K562 (cell line): ENCODE measurements at regions not wholly inside any gene's neighbourhood (a gene's known extent, or its start where the extent isn't known, plus 50 kb on each side); places are given as distances from the start of the nearest gene placed in this dataset.

Source experiments
- ATAC-seq: fragments of 200-7000 bp; cut with Tn5 transposase; 3 replicates; pipeline ENCODE4 v1.9.1; 2020; ENCODE audit warnings: moderate library complexity
- BruUV-seq: library from RNA; stranded (reverse); fragments of 400-500 nt; replicated peaks from 2 replicates; lab custom pipeline; 2021; lab: Mats Ljungman, UMichigan
- CTCF ChIA-PET: fragments of 300-600 bp; formaldehyde crosslinking; extraction: SDS; loops from one replicate; lab custom pipeline; 2021; ENCODE audit warnings: low intra/inter-chr PET ratio; lab: Yijun Ruan, JAX
- POLR2A ChIA-PET: fragments of 300-600, 350-650 bp; sonication (Branson Sonifier 250); formaldehyde crosslinking; extraction: SDS; loops from one replicate; lab custom pipeline; 2021; ENCODE audit warnings: antibody characterized with exemption, inconsistent platforms; lab: Yijun Ruan, JAX
- DNase-seq, 4 experiments: peaks; one replicate each; pipeline versions ENCODE4 v3.0.0 to v3.0.0-alpha.2; 2011 to 2018; ENCODE audit warnings: low spot score in 3 of 4, mixed read lengths in 3 of 4; ENCODE audit errors: extremely low read depth in 1 of 4
- FAIRE-seq: peaks from 2 replicates; lab custom pipeline; 2011; peaks lifted over from hg19 to GRCh38; lab: Jason Lieb, UNC
- H2AFZ ChIP-seq: 2 replicates; pipeline ENCODE4 v1.6.0; 2011; ENCODE audit warnings: low read depth, low read length, control low read depth, inconsistent platforms
- H3K27ac ChIP-seq: fragments of 200-600 bp; 3 replicates; pipeline ENCODE4 v1.8.0; 2011; ENCODE audit warnings: low read depth, mild to moderate bottlenecking, control low read depth, inconsistent platforms, low read length, moderate library complexity, mixed read lengths; ENCODE audit errors: extremely low read depth
- H3K27me3 ChIP-seq, 2 experiments: fragments of 300-600 bp in 1 of 2; 2 replicates in 1 of 2; 3 replicates in 1 of 2; pipeline versions ENCODE4 v1.6.0 to v1.8.0; 2011; ENCODE audit warnings: inconsistent platforms in 2 of 2, low read length in 2 of 2, mild to moderate bottlenecking in 1 of 2, mixed read lengths in 1 of 2, moderate library complexity in 1 of 2; ENCODE audit not compliant: control insufficient read depth in 2 of 2, insufficient read depth in 2 of 2
- H3K36me3 ChIP-seq: fragments of 300-600 bp; 3 replicates; pipeline ENCODE4 v1.8.0; 2011; ENCODE audit warnings: mild to moderate bottlenecking, low read length, inconsistent platforms; ENCODE audit not compliant: control insufficient read depth, insufficient read depth
- H3K4me1 ChIP-seq, 2 experiments: fragments of 200-600 bp in 1 of 2; replicated peaks in 1 of 2; 2 replicates in 1 of 2; 3 replicates in 1 of 2; pipeline versions ENCODE4 v1.5.1 to v1.8.0; 2011; ENCODE audit warnings: inconsistent platforms in 2 of 2, low read length in 2 of 2, mild to moderate bottlenecking in 1 of 2, mixed read lengths in 1 of 2, moderate library complexity in 1 of 2; ENCODE audit not compliant: control insufficient read depth in 2 of 2, insufficient read depth in 2 of 2
- H3K4me2 ChIP-seq: 2 replicates; pipeline ENCODE4 v1.6.1; 2011; ENCODE audit warnings: low read length, control low read depth, inconsistent platforms, mixed read lengths; ENCODE audit not compliant: insufficient read depth
- H3K4me3 ChIP-seq: fragments of 200-600 bp; sonication (generic), shearing (Covaris generic); 2 replicates; pipeline ENCODE4 v1.5.1; 2016; ENCODE audit warnings: control low read depth, inconsistent platforms
- H3K79me2 ChIP-seq: fragments of 200-600 bp; 3 replicates; pipeline ENCODE4 v1.8.0; 2011; ENCODE audit warnings: low read length, inconsistent platforms; ENCODE audit not compliant: control insufficient read depth, insufficient read depth
- H3K9ac ChIP-seq, 2 experiments: 2 replicates each; pipeline versions ENCODE4 v1.6.0 to v1.6.1; 2011; ENCODE audit warnings: low read depth in 2 of 2, low read length in 2 of 2, control low read depth in 1 of 2, inconsistent platforms in 1 of 2, mild to moderate bottlenecking in 1 of 2, mixed read lengths in 1 of 2; ENCODE audit not compliant: insufficient read depth in 1 of 2
- H3K9me1 ChIP-seq: one replicate; pipeline ENCODE4 v1.6.0; 2011; ENCODE audit warnings: inconsistent platforms, mild to moderate bottlenecking, low read length, moderate library complexity; ENCODE audit not compliant: control insufficient read depth, insufficient read depth
- H3K9me3 ChIP-seq: replicated peaks from 2 replicates; pipeline ENCODE4 v1.5.1; 2011; ENCODE audit warnings: low read depth, low read length, inconsistent platforms; ENCODE audit not compliant: control insufficient read depth, insufficient read depth
- H4K20me1 ChIP-seq: replicated peaks from 2 replicates; pipeline ENCODE4 v1.6.1; 2011; ENCODE audit warnings: low read length, inconsistent platforms, mixed read lengths; ENCODE audit not compliant: control insufficient read depth, insufficient read depth
- ARID1B ChIP-seq: fragments of 450-650 bp; IDR thresholded peaks from 2 replicates; pipeline ENCODE4 v1.6.1; 2016; ENCODE audit warnings: antibody characterized with exemption, mild to moderate bottlenecking, inconsistent platforms
- CREB3L1 ChIP-seq: fragments of 450-650 bp; IDR thresholded peaks from 2 replicates; pipeline ENCODE4 v1.6.1; 2014; ENCODE audit warnings: low read depth, mild to moderate bottlenecking, moderate library complexity, borderline replicate concordance
- EHMT2 ChIP-seq: fragments of 450-650 bp; IDR thresholded peaks from 2 replicates; pipeline ENCODE4 v1.6.1; 2018; ENCODE audit warnings: antibody characterized with exemption
- HDAC3 ChIP-seq: fragments of 450-650 bp; IDR thresholded peaks from 2 replicates; pipeline ENCODE4 v1.6.1; 2018; ENCODE audit warnings: borderline replicate concordance, mild to moderate bottlenecking, moderate library complexity; ENCODE audit not compliant: partially characterized antibody
- HMBOX1 ChIP-seq: sonication (generic); IDR thresholded peaks from 2 replicates; pipeline ENCODE4 v1.6.1; 2016
- MTF1 ChIP-seq: fragments of 250-450 bp; sonication (Bioruptor Pico); IDR thresholded peaks from 2 replicates; pipeline ENCODE4 v1.9.0; 2021; ENCODE audit warnings: moderate library complexity, mild to moderate bottlenecking, inconsistent platforms, borderline replicate concordance
- NUFIP1 ChIP-seq: fragments of 450-650 bp; IDR thresholded peaks from 2 replicates; pipeline ENCODE4 v1.6.1; 2018; ENCODE audit not compliant: partially characterized antibody
- PHB2 ChIP-seq: fragments of 450-650 bp; IDR thresholded peaks from 2 replicates; pipeline ENCODE4 v1.6.1; 2017; ENCODE audit warnings: low read depth
- POLR2B ChIP-seq: fragments of 450-650 bp; IDR thresholded peaks from 2 replicates; pipeline ENCODE4 v1.6.1; 2018; ENCODE audit warnings: low read depth; ENCODE audit not compliant: partially characterized antibody
- POLR3G ChIP-seq: IDR thresholded peaks from 2 replicates; pipeline ENCODE4 v1.6.1; 2011; ENCODE audit not compliant: insufficient read length, insufficient replicate concordance; ENCODE audit errors: extremely low read depth
- PTTG1 ChIP-seq: fragments of 450-650 bp; IDR thresholded peaks from 2 replicates; pipeline ENCODE4 v1.6.1; 2016; ENCODE audit warnings: low read depth, mild to moderate bottlenecking, missing genetic modification characterization, missing compliant biosample characterization
- SMAD1 ChIP-seq: fragments of 150-350 bp; IDR thresholded peaks from 2 replicates; pipeline ENCODE4 v1.6.1; 2014; ENCODE audit warnings: low read length, low read depth; ENCODE audit not compliant: partially characterized antibody
- U2AF2 ChIP-seq: fragments of 200-400 bp; formaldehyde crosslinking; optimal IDR thresholded peaks from 2 replicates; pipeline ENCODE3; 2017; ENCODE audit warnings: low read depth, mild to moderate bottlenecking, low read length
- YY1 ChIP-seq, 3 experiments: IDR thresholded peaks; 2 replicates each; pipeline ENCODE4 v1.6.1; 2011; ENCODE audit warnings: low read length in 2 of 3, mild to moderate bottlenecking in 2 of 3, moderate library complexity in 2 of 3, borderline replicate concordance in 1 of 3, control low read depth in 1 of 3, low read depth in 1 of 3; ENCODE audit not compliant: insufficient read depth in 3 of 3, insufficient replicate concordance in 2 of 3, control insufficient read depth in 1 of 3, insufficient read length in 1 of 3; ENCODE audit errors: extremely low read depth in 1 of 3
- ZNF197 ChIP-seq: fragments of 200-800 bp; sonication (Bioruptor generic); IDR thresholded peaks from 2 replicates; pipeline ENCODE4 v1.6.1; 2016; ENCODE audit warnings: low read depth, missing genetic modification characterization, missing compliant biosample characterization
- ZNF23 ChIP-seq: fragments of 250-450 bp; sonication (Bioruptor Pico); IDR thresholded peaks from 2 replicates; pipeline ENCODE4 v1.4.0; 2020; ENCODE audit warnings: mild to moderate bottlenecking
- ZNF398 ChIP-seq: fragments of 250-450 bp; sonication (Bioruptor Pico); IDR thresholded peaks from 2 replicates; pipeline ENCODE4 v1.8.0; 2021; ENCODE audit warnings: moderate library complexity, mild to moderate bottlenecking, inconsistent platforms
- ZNF589 ChIP-seq: fragments of 200-800 bp; sonication (Bioruptor generic); IDR thresholded peaks from 2 replicates; pipeline ENCODE4 v1.6.1; 2016; ENCODE audit warnings: low read depth, missing genetic modification characterization, missing compliant biosample characterization
- WGBS: fragments of 100-300 bp; shearing (Covaris generic); methylation state at CpG from one replicate; pipeline ENCODE4 v1.1.6; 2016; ENCODE audit warnings: low coverage, mixed read lengths; ENCODE audit not compliant: insufficient coverage; ENCODE audit errors: missing lambda C conversion rate; 5-methylcytosine and 5-hydroxymethylcytosine counted together
- in situ Hi-C: fragments of 300-500 bp; cut with MboI; formaldehyde crosslinking; loops from 4 replicates; pipeline ENCODE4 v1.15.0; 2018; ENCODE audit warnings: inconsistent platforms, mixed read lengths
- intact Hi-C: fragments of 100-400 bp; cut with micrococcal nuclease; formaldehyde crosslinking; loops from 2 replicates; pipeline ENCODE4 v1.14.2; 2022

- ATAC-seq, result no peak
- TF ChIP-seq YY1 (IDR thresholded peaks at IDR 0.05; ENCODE audit: borderline replicate concordance in 1 of 3, control insufficient read depth in 1 of 3, extremely low read depth in 1 of 3, insufficient read depth in 3 of 3, insufficient read length in 1 of 3, insufficient replicate concordance in 2 of 3, low read depth in 1 of 3, low read length in 2 of 3) (no peak), ZNF197 (no peak), POLR3G (no peak), PHB2 (no peak), PTTG1 (no peak), ZNF23 (CRISPR knock-in tag) (no peak), HDAC3 (no peak), ARID1B (no peak), EHMT2 (no peak), ZNF398 (CRISPR knock-in tag) (no peak), CREB3L1 (no peak), POLR2B (no peak), ZNF589 (CRISPR knock-in tag) (no peak), SMAD1 (no peak), NUFIP1 (no peak), U2AF2 (no peak), MTF1 (no peak), HMBOX1 (no peak)
- H3K79me2 ChIP-seq, result no peaks in the 10 kb centered on the region
- H4K20me1 ChIP-seq, result no peaks in the 10 kb centered on the region
- no peak overlapping the region for H2AFZ ChIP-seq
- H3K36me3 ChIP-seq, result no peaks in the 10 kb centered on the region
- H3K9ac ChIP-seq, result no peak overlapping the region
- no peak overlapping the region for H3K4me3 ChIP-seq
- in situ Hi-C loops, result no loop called here
- DNase-seq, result no peak
- intact Hi-C loops, result no loop called here
- CTCF ChIA-PET, result no interaction called here
- H3K27me3 ChIP-seq, result no peaks in the 10 kb centered on the region
- no TSS peak for BruUV-seq
- WGBS, result 0% methylated on average over 6 of the region's 6 CpGs
- no peaks in the 10 kb centered on the region for H3K4me1 ChIP-seq
- FAIRE-seq, result no peak
- POLR2A ChIA-PET, result no interaction called here
- no peaks in the 10 kb centered on the region for H3K9me3 ChIP-seq
- H3K9me1 ChIP-seq, result no peaks in the 10 kb centered on the region
- H3K4me2 ChIP-seq, result no peak overlapping the region
- H3K27ac ChIP-seq, result no peak overlapping the region
Observed at GRCh38 chr13:103876571-103876970, 810.4 kb upstream of the SLC10A2 start.
